ENCODE measurements at regions not wholly inside any gene's neighbourhood (a gene's known extent, or its start where the extent isn't known, plus 50 kb on each side); places are given as distances from the start of the nearest gene placed in this dataset.

GRCh38 chr10:118918116-118918515 is 111.4 kb upstream of the NANOS1 start:
- H3K4me3 ChIP-seq (ENCODE audit: low read depth, low read length) = no peak overlapping the region
- TF ChIP-seq CTCF (IDR thresholded peaks at IDR 0.05; ENCODE audit: low read depth, low read length) = no peak
- in situ Hi-C loops (cut with HindIII; ENCODE audit: low sequenced_read_pairs) = no loop called here
- DNase-seq (ENCODE audit: low read depth, low spot score) = no peak

GRCh38 chr10:118918587-118918986 is 110.9 kb upstream of the NANOS1 start:
- TF ChIP-seq CTCF (IDR thresholded peaks at IDR 0.05; ENCODE audit: low read depth, low read length) = no peak
- in situ Hi-C loops (cut with HindIII; ENCODE audit: low sequenced_read_pairs) = no loop called here
- no peak for DNase-seq (ENCODE audit: low read depth, low spot score)

GRCh38 chr10:118920206-118920605 is 109.3 kb upstream of the NANOS1 start:
- no peak overlapping the region for H3K4me3 ChIP-seq (ENCODE audit: low read depth, low read length)
- no peak for DNase-seq (ENCODE audit: low read depth, low spot score)
- TF ChIP-seq CTCF (IDR thresholded peaks at IDR 0.05; ENCODE audit: low read depth, low read length) = no peak
- in situ Hi-C loops (cut with HindIII; ENCODE audit: low sequenced_read_pairs) = no loop called here

More at GRCh38 chr10:118918587-118918986, 110.9 kb upstream of the NANOS1 start:
- no peak overlapping the region for H3K4me3 ChIP-seq (ENCODE audit: low read depth, low read length)

GRCh38 chr10:118922226-118922625 is 107.3 kb upstream of the NANOS1 start:
- TF ChIP-seq CTCF (IDR thresholded peaks at IDR 0.05; ENCODE audit: low read depth, low read length) = no peak
- peak; percentile 9 for DNase-seq (ENCODE audit: low read depth, low spot score)
- in situ Hi-C loops (cut with HindIII; ENCODE audit: low sequenced_read_pairs) = no loop called here
- H3K4me3 ChIP-seq (ENCODE audit: low read depth, low read length) = no peak overlapping the region

- in situ Hi-C loops (cut with HindIII; ENCODE audit: low sequenced_read_pairs) = no loop called here
- no peak for DNase-seq (ENCODE audit: low read depth, low spot score)
- no peak overlapping the region for H3K4me3 ChIP-seq (ENCODE audit: low read depth, low read length)
- no peak for TF ChIP-seq CTCF (IDR thresholded peaks at IDR 0.05; ENCODE audit: low read depth, low read length)
Measured at GRCh38 chr10:118922972-118923371, 106.5 kb upstream of the NANOS1 start.

GRCh38 chr10:118924493-118924892 is 105.0 kb upstream of the NANOS1 start:
- no peak overlapping the region for H3K4me3 ChIP-seq (ENCODE audit: low read depth, low read length)
- DNase-seq (ENCODE audit: low read depth, low spot score) = no peak
- no peak for TF ChIP-seq CTCF (IDR thresholded peaks at IDR 0.05; ENCODE audit: low read depth, low read length)
- in situ Hi-C loops (cut with HindIII; ENCODE audit: low sequenced_read_pairs) = no loop called here

Data from astrocyte of the spinal cord (primary cell).